Right atrium auricular region (tissue), 2 donors: ENCODE measurements at regions not wholly inside any gene's neighbourhood (a gene's known extent, or its start where the extent isn't known, plus 50 kb on each side); places are given as distances from the start of the nearest gene placed in this dataset.
"Not testable (repeated sequence)": the region's sequence is repeated elsewhere in the genome, so short reads cannot be mapped to it uniquely, and the experiment has no call there.

Experiments
- DNase-seq: peaks from one replicate; pipeline ENCODE4 v3.0.0-alpha.2; 2019; ENCODE audit warnings: low spot score
- H3K27ac ChIP-seq, 2 donors: fragments of 200-600 bp; sonication (generic); 1 replicate in 1 of 2; 2 replicates in 1 of 2; pipeline ENCODE4 v1.5.1; 2016 to 2019
- H3K27me3 ChIP-seq, 2 donors: fragments of 200-600 bp; sonication (generic); one replicate each; pipeline versions ENCODE4 v1.5.1 to v1.6.0; 2017 to 2019
- H3K36me3 ChIP-seq: fragments of 200-600 bp; sonication (generic); one replicate; pipeline ENCODE4 v1.5.1; 2016
- H3K4me1 ChIP-seq, 2 donors: fragments of 200-600 bp; sonication (generic); one replicate each; pipeline versions ENCODE4 v1.5.1 to v1.6.0; 2017 to 2019
- H3K4me3 ChIP-seq, 2 donors: fragments of 200-600 bp; sonication (generic); 1 replicate in 1 of 2; 2 replicates in 1 of 2; pipeline ENCODE4 v1.5.1; 2017 to 2019; ENCODE audit warnings: mild to moderate bottlenecking in 1 of 2, moderate library complexity in 1 of 2
- H3K9me3 ChIP-seq, 2 donors: fragments of 200-600 bp; sonication (generic); one replicate each; pipeline ENCODE4 v1.5.1; 2019
- TF ChIP-seq, protein P1 (sequence below), 2 donors: fragments of 200-600 bp; sonication (generic); IDR thresholded peaks; one replicate each; pipeline ENCODE4 v1.5.1; 2019; ENCODE audit warnings: antibody characterized with exemption in 2 of 2

DNA sequence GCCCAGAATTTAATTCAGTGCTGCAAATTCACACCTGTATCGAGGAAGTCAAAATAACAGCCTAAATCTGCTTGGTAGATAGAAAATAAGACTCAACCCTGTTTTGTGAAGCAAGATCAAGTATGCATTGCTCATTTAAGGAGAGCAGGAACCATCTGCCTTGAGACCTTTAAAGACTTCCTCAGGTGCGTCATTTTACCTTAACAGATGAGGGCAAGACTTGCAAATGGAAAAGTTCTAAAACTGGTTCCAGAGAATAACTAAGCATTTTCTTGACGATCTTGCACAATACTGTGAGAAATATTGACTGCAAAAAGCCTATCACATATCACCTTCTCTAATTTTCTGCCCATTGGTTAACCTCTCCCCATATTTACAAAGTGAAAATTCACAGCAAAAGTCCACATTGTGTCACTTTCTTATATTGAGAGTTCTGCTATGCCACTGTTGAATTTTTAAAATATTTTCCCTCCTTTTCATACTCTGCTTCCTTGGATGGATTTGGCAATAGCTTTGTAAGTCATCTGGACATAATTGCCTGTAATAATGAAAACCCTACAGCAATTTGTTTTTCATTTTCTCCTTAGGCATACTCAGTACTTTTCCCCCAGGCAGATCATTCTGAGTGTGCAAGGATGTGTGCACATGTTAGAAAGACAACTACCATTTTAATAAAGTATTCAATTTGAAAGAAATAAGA, 234.2 kb downstream of the AASDHPPT start:
- H3K4me1 ChIP-seq: no peaks in the 10 kb centered on the region
- DNase-seq: no peak
- H3K9me3 ChIP-seq: no peaks in the 10 kb centered on the region
- TF ChIP-seq, protein P1, sequence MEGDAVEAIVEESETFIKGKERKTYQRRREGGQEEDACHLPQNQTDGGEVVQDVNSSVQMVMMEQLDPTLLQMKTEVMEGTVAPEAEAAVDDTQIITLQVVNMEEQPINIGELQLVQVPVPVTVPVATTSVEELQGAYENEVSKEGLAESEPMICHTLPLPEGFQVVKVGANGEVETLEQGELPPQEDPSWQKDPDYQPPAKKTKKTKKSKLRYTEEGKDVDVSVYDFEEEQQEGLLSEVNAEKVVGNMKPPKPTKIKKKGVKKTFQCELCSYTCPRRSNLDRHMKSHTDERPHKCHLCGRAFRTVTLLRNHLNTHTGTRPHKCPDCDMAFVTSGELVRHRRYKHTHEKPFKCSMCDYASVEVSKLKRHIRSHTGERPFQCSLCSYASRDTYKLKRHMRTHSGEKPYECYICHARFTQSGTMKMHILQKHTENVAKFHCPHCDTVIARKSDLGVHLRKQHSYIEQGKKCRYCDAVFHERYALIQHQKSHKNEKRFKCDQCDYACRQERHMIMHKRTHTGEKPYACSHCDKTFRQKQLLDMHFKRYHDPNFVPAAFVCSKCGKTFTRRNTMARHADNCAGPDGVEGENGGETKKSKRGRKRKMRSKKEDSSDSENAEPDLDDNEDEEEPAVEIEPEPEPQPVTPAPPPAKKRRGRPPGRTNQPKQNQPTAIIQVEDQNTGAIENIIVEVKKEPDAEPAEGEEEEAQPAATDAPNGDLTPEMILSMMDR (IDR thresholded peaks at IDR 0.05): no peak
- H3K4me3 ChIP-seq: no peak overlapping the region
- no peaks in the 10 kb centered on the region for H3K27me3 ChIP-seq
- no peaks in the 10 kb centered on the region for H3K36me3 ChIP-seq
- no peak overlapping the region for H3K27ac ChIP-seq

DNA sequence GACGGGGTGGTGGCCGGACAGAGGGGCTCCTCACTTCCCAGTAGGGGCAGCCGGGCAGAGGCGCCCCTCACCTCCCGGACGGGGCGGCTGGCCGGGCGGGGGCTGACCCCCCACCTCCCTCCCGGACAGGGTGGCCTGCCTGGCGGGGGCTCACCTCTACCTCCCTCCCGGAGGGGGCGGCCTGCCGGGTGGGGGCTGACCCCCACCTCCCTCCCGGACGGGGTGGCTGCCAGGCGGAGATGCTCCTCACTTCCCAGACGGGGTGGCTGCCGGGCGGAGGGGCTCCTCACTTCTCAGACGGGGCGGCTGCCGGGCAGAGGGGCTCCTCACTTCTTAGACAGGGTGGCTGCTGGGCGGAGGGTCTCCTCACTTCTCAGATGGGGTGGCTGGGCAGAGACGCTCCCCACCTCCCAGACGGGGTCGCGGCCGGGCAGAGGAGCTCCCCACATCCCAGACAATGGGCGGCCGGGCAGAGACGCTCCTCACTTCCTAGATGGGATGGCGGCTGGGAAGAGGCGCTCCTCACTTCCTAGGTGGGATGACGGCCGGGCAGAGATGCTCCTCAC, 239.8 kb downstream of the AASDHPPT start:
- H3K36me3 ChIP-seq, H3K27me3 ChIP-seq, H3K27ac ChIP-seq, H3K9me3 ChIP-seq, H3K4me3 ChIP-seq, H3K4me1 ChIP-seq, DNase-seq: not testable (repeated sequence)

DNA sequence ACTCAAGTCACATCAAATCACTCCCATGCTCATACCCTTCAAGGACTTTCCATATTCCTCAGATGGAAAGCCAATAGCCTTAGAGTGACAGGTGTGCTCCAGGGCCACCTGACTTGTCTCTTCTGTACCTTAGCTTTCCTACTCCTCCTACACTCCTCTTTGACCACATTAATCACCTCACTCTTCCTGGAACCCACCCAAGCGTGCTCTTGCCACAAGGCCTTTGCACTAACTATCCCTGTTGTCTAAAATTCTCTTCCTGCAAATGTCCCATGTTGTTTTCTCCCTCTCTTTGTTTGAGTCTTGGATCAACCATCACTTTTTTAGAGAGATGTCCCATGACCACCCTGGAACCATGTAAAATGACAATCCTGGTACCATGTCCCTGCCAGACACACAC, 244.1 kb downstream of the AASDHPPT start:
- H3K4me1 ChIP-seq: no peaks in the 10 kb centered on the region
- H3K36me3 ChIP-seq: no peaks in the 10 kb centered on the region
- H3K27ac ChIP-seq: no peak overlapping the region
- TF ChIP-seq, protein P1 (IDR thresholded peaks at IDR 0.05): no peak
- no peak for DNase-seq
- no peaks in the 10 kb centered on the region for H3K27me3 ChIP-seq
- no peaks in the 10 kb centered on the region for H3K9me3 ChIP-seq
- no peak overlapping the region for H3K4me3 ChIP-seq

DNA sequence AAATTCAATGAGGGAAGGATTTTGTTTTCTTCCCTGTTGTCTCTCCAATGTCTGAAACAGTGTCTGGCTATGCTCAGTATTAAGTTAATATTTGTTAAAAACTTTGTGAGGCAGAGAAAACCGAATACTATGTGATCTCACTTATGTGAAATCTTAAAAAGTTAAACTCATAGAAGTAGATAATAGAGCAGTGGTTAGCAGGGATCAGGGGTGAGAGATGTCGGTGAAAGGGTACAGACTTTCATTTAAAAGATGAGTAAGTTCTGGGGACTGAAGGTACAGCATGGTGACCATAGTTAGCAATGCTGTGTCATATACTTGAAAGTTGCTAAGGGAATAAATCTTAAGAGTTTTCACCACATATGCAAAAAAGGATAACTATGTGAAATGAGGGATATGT, 244.6 kb downstream of the AASDHPPT start:
- Histone ChIP-seq H3K27ac (no peak overlapping the region), H3K4me1 (no peaks in the 10 kb centered on the region), H3K9me3 (no peaks in the 10 kb centered on the region), H3K27me3 (no peaks in the 10 kb centered on the region), H3K36me3 (no peaks in the 10 kb centered on the region), H3K4me3 (no peak overlapping the region)
- no peak for DNase-seq
- TF ChIP-seq, protein P1 (IDR thresholded peaks at IDR 0.05): no peak

DNA sequence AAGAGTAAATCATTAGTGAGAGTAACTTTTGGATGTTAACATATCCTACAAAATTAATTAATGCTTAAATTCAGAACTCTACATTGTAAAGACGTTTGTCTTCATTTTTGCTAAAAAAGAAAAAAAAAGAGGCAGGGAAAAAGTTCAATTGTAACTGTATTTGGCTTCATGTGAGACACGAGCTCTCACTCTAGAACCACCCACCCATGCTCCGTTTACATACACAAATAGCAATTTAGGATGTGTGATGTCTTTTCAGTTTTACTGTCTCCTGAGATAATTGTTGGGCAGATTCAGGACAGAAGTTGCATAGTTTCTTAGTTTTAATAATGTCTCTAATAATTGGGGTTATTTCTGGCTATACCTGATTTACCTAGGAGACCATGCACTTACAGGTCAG, 248.6 kb downstream of the AASDHPPT start:
- no peak overlapping the region for H3K4me3 ChIP-seq
- H3K36me3 ChIP-seq: no peaks in the 10 kb centered on the region
- no peak overlapping the region for H3K27ac ChIP-seq
- TF ChIP-seq, protein P1 (IDR thresholded peaks at IDR 0.05): no peak
- H3K27me3 ChIP-seq: no peaks in the 10 kb centered on the region
- DNase-seq: no peak
- H3K9me3 ChIP-seq: no peaks in the 10 kb centered on the region
- H3K4me1 ChIP-seq: no peaks in the 10 kb centered on the region

DNA sequence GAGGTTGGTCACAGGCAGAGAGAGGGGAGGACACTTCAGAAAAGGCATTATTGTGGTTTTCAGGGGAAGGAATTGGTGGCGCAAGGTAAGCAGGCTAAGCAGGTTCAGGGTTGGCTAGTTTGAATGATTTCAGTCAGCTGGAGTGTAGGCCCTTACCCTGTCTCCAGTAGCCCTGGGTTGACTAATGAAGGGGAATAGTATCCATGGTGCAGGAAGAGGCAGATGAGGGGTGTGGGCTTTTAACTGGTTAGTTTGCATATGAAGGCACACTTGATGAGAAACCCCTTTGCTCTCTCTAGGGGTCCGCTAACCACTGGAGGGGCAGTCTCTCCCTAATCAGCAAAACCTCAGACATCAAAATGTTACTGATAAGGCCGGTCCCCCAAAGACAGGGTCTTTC, 249.7 kb downstream of the AASDHPPT start:
- TF ChIP-seq, protein P1 (IDR thresholded peaks at IDR 0.05): no peak
- DNase-seq: no peak
- no peaks in the 10 kb centered on the region for H3K4me1 ChIP-seq
- no peak overlapping the region for H3K27ac ChIP-seq
- no peaks in the 10 kb centered on the region for H3K27me3 ChIP-seq
- no peak overlapping the region for H3K4me3 ChIP-seq
- H3K36me3 ChIP-seq: no peaks in the 10 kb centered on the region
- no peaks in the 10 kb centered on the region for H3K9me3 ChIP-seq
